BLaER1 treated with 17β-estradiol and CSF1 and Interleukin-3, amounts not matched to agents 10 nM and 100 nM (cell line): ENCODE measurements at regions not wholly inside any gene's neighbourhood (a gene's known extent, or its start where the extent isn't known, plus 50 kb on each side); places are given as distances from the start of the nearest gene placed in this dataset.

ENCODE experiments used
- H3K27ac ChIP-seq, 11 experiments: shearing (Covaris generic); formaldehyde crosslinking; 2 replicates each; pipeline ENCODE4 v1.8.1; 2022
- H3K27me3 ChIP-seq, 11 experiments: shearing (Covaris generic); formaldehyde crosslinking; 2 replicates each; pipeline ENCODE4 v1.8.1; 2022
- H3K36me3 ChIP-seq, 11 experiments: shearing (Covaris generic); formaldehyde crosslinking; 2 replicates each; pipeline ENCODE4 v1.8.1; 2022
- H3K4me1 ChIP-seq, 10 experiments: shearing (Covaris generic); formaldehyde crosslinking; 2 replicates each; pipeline ENCODE4 v1.8.1; 2022
- H3K4me2 ChIP-seq, 11 experiments: shearing (Covaris generic); formaldehyde crosslinking; 2 replicates each; pipeline ENCODE4 v1.8.1; 2022
- H3K4me3 ChIP-seq, 10 experiments: shearing (Covaris generic); formaldehyde crosslinking; 2 replicates each; pipeline ENCODE4 v1.8.1; 2022
- H3K9ac ChIP-seq, 11 experiments: shearing (Covaris generic); formaldehyde crosslinking; 2 replicates each; pipeline ENCODE4 v1.8.1; 2022
- H3K9me3 ChIP-seq, 11 experiments: shearing (Covaris generic); formaldehyde crosslinking; replicated peaks in 1 of 11; 2 replicates each; pipeline ENCODE4 v1.8.1; 2022
- H4K20me1 ChIP-seq, 11 experiments: shearing (Covaris generic); formaldehyde crosslinking; 2 replicates each; pipeline ENCODE4 v1.8.1; 2022
- Cebpa-rat ChIP-seq, 11 experiments: shearing (Covaris generic); IDR thresholded peaks; 2 replicates each; pipeline ENCODE4 v1.8.1; 2022

- no peaks in the 10 kb centered on the region for H4K20me1 ChIP-seq
- no peaks in the 10 kb centered on the region for H3K27me3 ChIP-seq
- H3K4me1 ChIP-seq, result peaks cover 0 to 17% (median 11%) of the 10 kb centered on the region in 10 experiments; a peak in 13 of 20 replicates
- H3K9ac ChIP-seq, result no peak overlapping the region
- no peaks in the 10 kb centered on the region; a peak in 1 of 22 replicates for H3K36me3 ChIP-seq
- H3K4me2 ChIP-seq, result no peak overlapping the region
- TF ChIP-seq Cebpa-rat (IDR thresholded peaks at IDR 0.05), result no peak
- no peak overlapping the region for H3K27ac ChIP-seq
- peaks cover 12 to 23% (median 19%) of the 10 kb centered on the region in 11 experiments for H3K9me3 ChIP-seq
- no peak overlapping the region for H3K4me3 ChIP-seq
These were observed 245.0 kb upstream of the RPL38 start for GRCh38 chr17:73958453-73958852.

- Histone ChIP-seq H3K9me3 (peaks cover 27 to 42% (median 37%) of the 10 kb centered on the region in 11 experiments), H3K4me3 (no peak overlapping the region), H3K27ac (no peak overlapping the region), H3K9ac (no peak overlapping the region), H3K4me2 (no peak overlapping the region), H3K4me1 (peaks cover 0 to 17% (median 11%) of the 10 kb centered on the region in 10 experiments; a peak in 13 of 20 replicates), H3K36me3 (no peaks in the 10 kb centered on the region; a peak in 1 of 22 replicates), H3K27me3 (no peaks in the 10 kb centered on the region), H4K20me1 (no peaks in the 10 kb centered on the region)
- TF ChIP-seq Cebpa-rat (IDR thresholded peaks at IDR 0.05), result no peak
These were observed 243.0 kb upstream of the RPL38 start for GRCh38 chr17:73960469-73960868.

GRCh38 chr17:73962308-73962707, 241.2 kb upstream of the RPL38 start:
- no peak for TF ChIP-seq Cebpa-rat (IDR thresholded peaks at IDR 0.05)
- Histone ChIP-seq H3K4me3 (no peak overlapping the region), H4K20me1 (no peaks in the 10 kb centered on the region), H3K27ac (no peak overlapping the region), H3K9me3 (peaks cover 36 to 50% (median 45%) of the 10 kb centered on the region in 11 experiments), H3K4me1 (peaks cover 0 to 5% (median 5%) of the 10 kb centered on the region in 10 experiments; a peak in 12 of 20 replicates), H3K9ac (no peak overlapping the region), H3K36me3 (no peaks in the 10 kb centered on the region; a peak in 1 of 22 replicates), H3K4me2 (no peak overlapping the region), H3K27me3 (no peaks in the 10 kb centered on the region)

- Histone ChIP-seq H3K9me3 (peaks cover 24 to 27% (median 26%) of the 10 kb centered on the region in 11 experiments), H3K4me1 (peaks cover 12 to 36% (median 19%) of the 10 kb centered on the region in 10 experiments; a peak in 19 of 20 replicates), H4K20me1 (no peaks in the 10 kb centered on the region), H3K36me3 (no peaks in the 10 kb centered on the region), H3K27me3 (no peaks in the 10 kb centered on the region), H3K4me3 (no peak overlapping the region), H3K27ac (no peak overlapping the region), H3K9ac (no peak overlapping the region), H3K4me2 (no peak overlapping the region; a peak in 1 of 22 replicates)
- TF ChIP-seq Cebpa-rat (IDR thresholded peaks at IDR 0.05), result no peak
These were observed 234.8 kb upstream of the RPL38 start for GRCh38 chr17:73968680-73969079.

GRCh38 chr17:73969956-73970355, 233.5 kb upstream of the RPL38 start:
- peaks cover 12 to 14% (median 13%) of the 10 kb centered on the region in 11 experiments for H3K9me3 ChIP-seq
- no peaks in the 10 kb centered on the region for H3K36me3 ChIP-seq
- H3K4me2 ChIP-seq, result peak overlapping the region in 9 of 11 experiments; percentile 11 to 62 (median 34); a peak in 13 of 22 replicates
- H3K4me3 ChIP-seq, result no peak overlapping the region
- H3K27ac ChIP-seq, result no peak overlapping the region
- peaks cover 15 to 44% (median 25%) of the 10 kb centered on the region in 10 experiments for H3K4me1 ChIP-seq
- H3K9ac ChIP-seq, result no peak overlapping the region
- TF ChIP-seq Cebpa-rat (IDR thresholded peaks at IDR 0.05), result peak in 10 of 11 experiments; percentile 18 to 85 (median 66); a peak in 16 of 22 replicates
- no peaks in the 10 kb centered on the region for H4K20me1 ChIP-seq
- no peaks in the 10 kb centered on the region for H3K27me3 ChIP-seq

- Histone ChIP-seq H3K4me2 (peak overlapping the region in 7 of 11 experiments; percentile 5 to 62 (median 22); a peak in 8 of 22 replicates), H3K9me3 (peaks cover under 1 to 3% (median 1%) of the 10 kb centered on the region in 11 experiments; a peak in 11 of 22 replicates), H3K4me1 (peaks cover 15 to 49% (median 28%) of the 10 kb centered on the region in 10 experiments), H3K4me3 (no peak overlapping the region), H3K27me3 (no peaks in the 10 kb centered on the region), H3K27ac (no peak overlapping the region), H3K9ac (no peak overlapping the region), H3K36me3 (no peaks in the 10 kb centered on the region), H4K20me1 (no peaks in the 10 kb centered on the region)
- no peak for TF ChIP-seq Cebpa-rat (IDR thresholded peaks at IDR 0.05)
These were observed 232.4 kb upstream of the RPL38 start for GRCh38 chr17:73971127-73971526.

- no peaks in the 10 kb centered on the region for H3K36me3 ChIP-seq
- H3K9me3 ChIP-seq, result no peaks in the 10 kb centered on the region
- H3K4me3 ChIP-seq, result no peak overlapping the region
- H3K27me3 ChIP-seq, result no peaks in the 10 kb centered on the region
- peak overlapping the region in 3 of 11 experiments; percentile 5 to 22 (median 21); a peak in 4 of 22 replicates for H3K4me2 ChIP-seq
- peaks cover 15 to 58% (median 37%) of the 10 kb centered on the region in 10 experiments for H3K4me1 ChIP-seq
- no peak overlapping the region for H3K9ac ChIP-seq
- no peak overlapping the region for H3K27ac ChIP-seq
- no peak for TF ChIP-seq Cebpa-rat (IDR thresholded peaks at IDR 0.05)
- H4K20me1 ChIP-seq, result no peaks in the 10 kb centered on the region
These were observed 231.4 kb upstream of the RPL38 start for GRCh38 chr17:73972056-73972455.

GRCh38 chr17:73972901-73973300, 230.6 kb upstream of the RPL38 start:
- Histone ChIP-seq H3K9ac (no peak overlapping the region), H3K27ac (no peak overlapping the region), H3K9me3 (no peaks in the 10 kb centered on the region), H3K36me3 (no peaks in the 10 kb centered on the region), H3K27me3 (no peaks in the 10 kb centered on the region), H3K4me1 (peaks cover 15 to 61% (median 43%) of the 10 kb centered on the region in 10 experiments), H4K20me1 (no peaks in the 10 kb centered on the region), H3K4me2 (no peak overlapping the region), H3K4me3 (no peak overlapping the region)
- no peak for TF ChIP-seq Cebpa-rat (IDR thresholded peaks at IDR 0.05)

- Histone ChIP-seq H3K27ac (0 out of 22 replicates have a peak overlapping the region, but pooled peaks of 2 of the 11 experiments have one; percentile 7 to 24), H3K9me3 (no peaks in the 10 kb centered on the region), H3K27me3 (no peaks in the 10 kb centered on the region), H3K4me2 (peak overlapping the region in 8 of 11 experiments; percentile 12 to 56 (median 40); a peak in 13 of 22 replicates), H3K4me3 (no peak overlapping the region), H4K20me1 (no peaks in the 10 kb centered on the region), H3K4me1 (peaks cover 15 to 61% (median 43%) of the 10 kb centered on the region in 10 experiments), H3K9ac (no peak overlapping the region), H3K36me3 (no peaks in the 10 kb centered on the region)
- TF ChIP-seq Cebpa-rat (IDR thresholded peaks at IDR 0.05), result no peak
These were observed 229.7 kb upstream of the RPL38 start for GRCh38 chr17:73973586-73974409.
